HG03108 (cell line): ENCODE measurements at regions not wholly inside any gene's neighbourhood (a gene's known extent, or its start where the extent isn't known, plus 50 kb on each side); places are given as distances from the start of the nearest gene placed in this dataset.

ENCODE experiments used
- ATAC-seq: cut with Tn5 transposase; IDR thresholded peaks from one replicate; pipeline ENCODE4 v1.9.1; 2021; ENCODE audit warnings: moderate library complexity; ENCODE audit not compliant: unreplicated experiment

DNA sequence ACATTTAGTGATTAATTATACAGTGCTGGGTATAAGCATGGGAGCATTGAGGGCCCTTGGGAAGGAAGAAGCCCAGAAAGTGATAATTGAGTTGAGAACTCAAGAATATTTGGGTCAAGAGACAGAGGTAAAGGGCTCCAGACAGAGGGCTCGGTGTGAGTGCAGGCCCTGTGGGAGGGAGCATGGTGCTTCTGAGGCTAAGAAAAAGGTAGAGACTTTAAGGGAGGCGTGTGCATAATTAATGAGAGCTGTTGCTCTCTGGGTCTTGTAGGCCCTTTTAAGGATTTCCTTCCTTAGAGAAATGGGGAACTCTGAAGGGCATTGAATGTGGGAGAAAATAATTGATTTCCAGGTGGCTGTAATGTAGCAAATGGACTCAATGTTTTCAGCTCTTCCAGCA, 735.0 kb upstream of the POU3F3 start:
- no peak for ATAC-seq

DNA sequence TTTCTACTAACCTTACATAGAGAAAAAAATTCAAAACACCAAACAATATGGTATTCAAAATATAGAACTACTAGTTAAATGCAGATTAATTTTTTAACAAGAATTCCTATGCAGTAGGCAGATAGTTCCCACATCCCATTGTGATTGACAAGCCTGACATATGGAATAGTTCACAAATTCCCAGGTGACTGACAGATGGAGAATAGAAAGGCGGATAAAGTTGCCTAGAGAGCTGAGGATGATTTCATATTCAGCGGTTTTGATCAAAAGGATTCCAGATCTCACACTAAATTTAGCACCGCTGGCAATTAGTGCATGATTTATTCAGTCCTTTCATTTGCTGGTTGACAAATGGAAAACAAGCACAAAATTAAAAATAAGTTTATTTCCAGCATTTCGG, 733.7 kb upstream of the POU3F3 start:
- no peak for ATAC-seq

GRCh38 chr2:104125096-104125495, 728.8 kb upstream of the POU3F3 start:
- ATAC-seq, result no peak

DNA sequence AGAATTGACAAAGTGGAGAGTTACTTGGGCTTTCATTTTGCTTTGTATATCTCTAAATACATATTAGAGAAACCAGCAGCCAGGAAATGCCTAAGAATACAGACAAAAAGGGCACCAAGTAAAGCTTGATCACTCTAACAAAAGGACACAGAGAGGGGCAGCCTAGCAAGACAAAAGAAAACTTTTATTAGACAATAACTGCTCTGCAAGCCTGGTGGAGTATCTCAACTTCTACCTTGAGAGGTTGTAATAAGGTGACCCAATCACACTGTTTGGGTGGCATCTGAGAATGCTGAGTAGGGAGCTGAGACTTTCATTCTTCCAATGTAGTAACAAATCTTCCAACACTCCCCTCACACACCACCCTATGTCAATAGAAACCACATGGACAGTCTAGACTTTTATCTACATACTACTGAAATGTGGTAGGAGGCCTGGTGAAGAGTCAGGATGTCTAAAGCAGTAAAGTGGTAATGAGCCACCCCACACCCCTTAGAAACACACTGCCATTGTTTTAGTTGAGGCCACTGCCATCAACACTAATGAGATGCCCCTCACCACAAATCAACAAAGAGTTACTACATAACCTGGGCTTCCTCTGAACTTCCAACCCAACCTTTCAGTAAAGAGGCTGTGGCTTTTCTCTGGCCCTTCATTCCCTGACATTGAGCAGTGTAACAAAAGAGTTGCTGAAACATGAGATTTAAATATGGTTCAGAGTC, 726.7 kb upstream of the POU3F3 start:
- no peak for ATAC-seq

DNA sequence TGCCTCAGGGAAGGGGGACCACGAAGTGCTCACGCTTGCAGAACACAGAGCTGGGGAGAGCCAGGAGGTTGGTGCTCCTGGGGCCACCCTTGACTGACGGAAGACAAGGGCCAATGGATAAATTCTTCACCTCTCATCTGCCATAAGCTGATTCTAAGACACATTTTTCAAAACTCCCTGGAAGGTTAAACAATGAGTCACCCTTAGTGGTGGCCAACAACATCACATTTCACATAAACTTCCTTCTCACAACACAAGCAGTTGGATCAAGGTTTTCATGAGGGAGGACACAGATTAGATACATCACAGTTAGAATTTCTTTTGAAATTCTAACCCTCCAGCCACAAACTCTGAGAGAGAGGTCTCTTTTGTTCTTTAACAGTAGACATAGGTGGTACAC, 713.6 kb upstream of the POU3F3 start:
- ATAC-seq, result no peak

DNA sequence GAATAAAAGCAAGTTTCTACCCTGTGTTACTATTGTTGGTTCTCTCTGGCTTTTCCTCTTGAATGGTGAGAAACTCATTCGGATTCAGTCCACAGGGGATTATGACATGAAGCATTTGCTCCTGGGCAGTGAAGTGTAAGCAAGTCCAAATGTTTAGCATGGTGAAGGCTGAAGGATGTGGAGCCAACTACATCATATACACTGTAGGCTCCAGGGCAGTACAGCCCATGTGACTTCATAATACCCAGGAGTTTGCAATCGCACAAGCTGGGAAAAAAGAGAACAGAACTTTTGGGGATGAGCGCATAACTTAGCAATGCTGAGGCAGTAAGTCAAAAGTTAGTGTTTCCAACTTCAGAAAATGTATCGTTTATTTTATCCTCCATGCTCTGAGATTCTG, 695.7 kb upstream of the POU3F3 start:
- ATAC-seq, result no peak

- no peak for ATAC-seq
These were observed 690.2 kb upstream of the POU3F3 start for GRCh38 chr2:104163611-104164130.

GRCh38 chr2:104164721-104165252, 689.1 kb upstream of the POU3F3 start:
- no peak for ATAC-seq

GRCh38 chr2:104177179-104177578, 676.7 kb upstream of the POU3F3 start:
- no peak for ATAC-seq

DNA sequence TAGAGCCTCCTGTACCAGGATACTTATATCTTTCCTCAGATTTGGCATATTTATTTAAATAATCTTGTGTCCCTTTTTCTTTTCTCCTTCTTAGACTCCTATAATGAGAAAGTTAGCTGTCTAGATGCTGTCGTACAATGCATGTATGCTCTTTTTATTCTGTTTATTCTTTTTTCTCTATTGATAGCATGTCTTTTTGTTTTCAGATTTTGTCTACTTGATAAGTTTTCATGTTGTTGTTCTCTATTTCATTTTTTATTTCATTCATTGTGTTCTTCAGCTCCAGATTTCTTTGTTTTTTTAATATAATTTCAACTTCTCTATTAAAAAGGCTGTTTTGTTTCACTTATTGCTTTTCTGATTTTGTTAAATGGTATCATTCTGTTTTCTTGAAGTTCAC, 674.3 kb upstream of the POU3F3 start:
- no peak for ATAC-seq

DNA sequence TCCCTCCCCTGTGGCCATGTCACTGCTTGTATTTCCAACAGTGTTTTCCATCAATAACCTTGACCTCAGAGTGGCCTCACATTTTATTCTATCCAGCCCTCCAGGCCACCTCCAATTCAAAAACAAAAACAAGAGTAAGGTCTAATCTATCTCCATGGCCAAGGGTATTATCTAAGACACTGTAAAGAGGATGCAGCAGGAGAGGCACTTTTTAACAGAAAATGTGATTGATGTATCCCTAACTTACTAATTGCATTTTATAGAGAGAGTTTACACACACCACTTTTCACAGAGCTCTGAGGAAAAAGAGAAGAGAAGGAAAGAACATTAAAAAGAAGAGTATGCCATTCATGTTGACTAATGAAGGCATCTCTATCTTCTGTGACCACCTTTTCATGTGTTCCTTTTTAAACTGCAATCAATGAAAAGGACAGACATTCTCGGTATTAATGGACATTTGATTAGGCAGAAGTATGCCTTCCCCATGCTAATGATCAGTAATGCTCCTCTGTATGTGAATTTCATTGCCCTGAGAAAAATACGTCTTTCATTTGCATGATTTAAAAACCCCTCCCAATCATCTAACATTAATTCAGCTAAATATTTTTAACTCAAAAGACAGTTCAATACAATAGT, 653.3 kb upstream of the POU3F3 start:
- ATAC-seq, result no peak

DNA sequence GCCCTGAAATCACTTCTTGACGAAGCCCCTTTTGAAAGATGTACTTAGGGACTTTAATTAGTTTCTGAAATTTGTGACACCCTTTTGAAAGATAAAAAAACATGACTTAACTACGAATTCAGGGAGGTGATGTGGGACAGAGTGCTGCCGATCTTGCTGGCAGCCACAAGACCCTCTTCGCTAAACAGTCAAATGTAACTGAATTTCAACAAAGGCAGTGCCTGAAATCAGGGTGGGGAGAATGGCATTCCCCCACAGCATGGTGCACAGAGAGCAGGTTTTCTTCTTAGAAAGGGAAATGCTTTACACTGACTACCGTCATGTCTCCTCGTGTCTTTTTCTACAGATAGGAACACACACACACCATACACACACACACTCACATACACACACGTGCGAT, 640.2 kb upstream of the POU3F3 start:
- no peak for ATAC-seq

GRCh38 chr2:104215269-104216161, 638.4 kb upstream of the POU3F3 start:
- no peak for ATAC-seq

DNA sequence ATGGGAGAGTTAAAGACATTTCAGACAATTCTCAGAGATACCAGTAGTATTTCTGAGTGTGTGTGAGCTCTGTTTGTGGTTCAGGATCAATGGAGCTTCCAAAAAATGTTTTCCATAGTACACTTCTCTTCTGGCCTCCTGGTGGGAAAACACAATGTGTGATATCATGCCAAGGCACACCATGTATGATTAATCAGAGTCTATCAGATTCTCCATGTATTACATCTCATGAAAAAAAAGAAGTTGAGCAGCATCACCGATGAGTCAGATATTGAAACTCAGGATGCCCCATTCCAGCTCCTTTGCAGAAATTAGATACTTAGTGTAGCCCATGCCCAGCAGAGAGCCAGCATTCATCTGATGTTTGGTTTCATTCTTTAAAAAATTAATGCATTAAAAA, 620.3 kb upstream of the POU3F3 start:
- no peak for ATAC-seq

- ATAC-seq, result no peak
These were observed 617.4 kb upstream of the POU3F3 start for GRCh38 chr2:104236491-104236890.

DNA sequence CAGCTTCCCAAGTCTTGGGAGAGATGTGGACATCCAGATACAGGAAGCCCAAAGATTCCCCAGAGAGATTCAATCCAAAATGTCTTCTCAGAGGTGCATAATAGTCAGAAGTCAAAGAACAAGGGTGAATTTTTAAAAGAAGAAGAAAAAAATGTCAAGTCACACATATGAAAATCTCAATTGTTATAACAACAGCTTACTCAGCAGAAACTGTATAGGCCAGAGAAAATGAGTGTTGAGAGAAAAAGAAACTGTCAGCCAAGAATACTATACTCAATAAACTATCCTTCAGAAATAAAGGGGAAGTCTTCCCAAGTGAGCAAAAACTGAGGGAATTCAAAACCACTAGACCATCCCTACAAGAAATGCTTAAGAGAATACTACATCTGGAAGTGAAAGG, 612.9 kb upstream of the POU3F3 start:
- no peak for ATAC-seq

DNA sequence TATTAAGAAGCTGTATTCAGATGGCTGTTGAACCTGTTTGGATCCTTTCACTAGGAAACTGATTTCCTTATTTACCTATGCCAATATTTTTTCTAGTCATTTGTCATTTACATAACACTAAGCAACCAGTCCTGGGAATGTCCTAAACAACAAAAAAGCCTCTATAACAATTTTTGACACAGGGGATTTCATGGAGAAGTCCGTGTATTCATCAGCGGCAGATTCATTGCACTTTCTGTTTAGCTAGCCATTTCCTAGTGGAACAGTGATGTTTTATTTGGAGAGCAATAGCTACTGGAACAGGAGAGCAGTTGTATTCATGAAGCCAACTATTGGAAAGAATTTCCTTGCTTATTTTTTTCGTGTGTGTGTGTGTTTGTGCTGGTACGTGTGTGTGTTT, 604.3 kb upstream of the POU3F3 start:
- ATAC-seq, result no peak

DNA sequence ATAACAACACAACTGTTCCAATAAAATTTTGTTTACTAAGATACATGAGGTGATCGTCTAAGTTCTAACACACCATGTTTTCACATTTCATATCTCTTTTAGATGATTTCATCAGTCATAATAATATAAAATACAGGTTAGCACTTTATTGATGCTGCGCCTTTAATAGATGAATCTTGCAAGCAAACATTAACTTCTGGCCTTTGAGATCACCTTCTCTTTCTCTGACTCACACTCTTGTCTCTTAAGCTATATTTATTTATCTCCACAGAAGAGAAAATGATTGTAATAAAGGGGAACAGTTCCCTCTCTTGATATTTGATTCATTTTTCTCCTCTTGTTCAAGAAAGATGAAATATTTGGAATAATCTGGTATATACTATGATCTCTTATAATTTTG, 603.3 kb upstream of the POU3F3 start:
- ATAC-seq, result no peak

DNA sequence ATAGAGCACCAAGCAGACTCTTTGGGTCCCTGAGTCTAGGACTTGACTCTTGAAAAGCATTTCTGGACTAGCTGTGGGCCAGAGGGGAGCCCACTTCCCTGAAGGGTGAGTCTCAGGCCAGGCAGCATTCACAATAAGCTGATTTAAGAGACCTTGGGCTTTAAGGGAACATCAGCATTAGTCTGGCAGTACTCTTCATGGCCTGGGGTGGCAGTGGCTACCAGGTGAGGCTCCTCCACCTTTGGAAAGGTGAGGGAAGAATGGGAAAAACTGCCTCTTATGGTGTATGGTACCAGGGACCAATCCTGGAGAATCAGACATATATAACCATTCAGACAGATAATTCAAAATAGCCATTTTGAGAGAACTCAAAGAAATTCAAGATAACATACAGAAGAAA, 599.9 kb upstream of the POU3F3 start:
- no peak for ATAC-seq

DNA sequence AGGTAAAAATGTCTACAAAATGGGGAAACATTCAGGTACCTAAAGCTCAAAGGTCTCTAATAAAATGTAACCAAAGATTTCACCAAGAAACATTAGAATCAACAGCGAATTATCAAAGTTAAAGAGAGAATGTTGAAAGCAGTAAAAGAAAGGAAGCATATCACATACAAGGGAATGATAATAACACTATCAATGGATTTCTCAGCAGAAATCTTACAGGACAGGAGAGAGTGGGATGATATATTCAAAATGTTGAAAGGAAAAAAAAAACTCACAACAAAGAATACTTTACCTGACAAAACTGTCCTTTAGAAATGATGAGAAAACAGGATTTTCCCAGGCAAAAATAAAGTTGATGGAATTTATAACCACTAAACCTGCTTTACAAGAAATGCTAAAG, 591.2 kb upstream of the POU3F3 start:
- ATAC-seq, result no peak

- no peak for ATAC-seq
These were observed 574.3 kb upstream of the POU3F3 start for GRCh38 chr2:104279646-104280045.
